GM12891 (cell line): ENCODE measurements at regions not wholly inside any gene's neighbourhood (a gene's known extent, or its start where the extent isn't known, plus 50 kb on each side); places are given as distances from the start of the nearest gene placed in this dataset.
"Not testable (repeated sequence)": the region's sequence is repeated elsewhere in the genome, so short reads cannot be mapped to it uniquely, and the experiment has no call there.

Experiments
- DNase-seq: peaks from one replicate; pipeline ENCODE4 v3.0.0; 2011; ENCODE audit warnings: low spot score; ENCODE audit not compliant: insufficient read length
- FAIRE-seq: peaks from 2 replicates; lab custom pipeline; 2011; peaks lifted over from hg19 to GRCh38; lab: Jason Lieb, UNC
- PAX5 ChIP-seq: IDR thresholded peaks from 2 replicates; pipeline ENCODE4 v1.6.1; 2011; ENCODE audit warnings: low read length, moderate library complexity, mild to moderate bottlenecking; ENCODE audit not compliant: insufficient read depth, severe bottlenecking
- POLR2A ChIP-seq: IDR thresholded peaks from 2 replicates; pipeline ENCODE4 v1.6.1; 2011; ENCODE audit warnings: low read depth, low read length, control low read depth
- POLR2AphosphoS5 ChIP-seq: IDR thresholded peaks from 2 replicates; pipeline ENCODE4 v1.6.1; 2011; ENCODE audit warnings: low read depth, low read length, control low read depth
- POU2F2 ChIP-seq: IDR thresholded peaks from 2 replicates; pipeline ENCODE4 v1.6.1; 2011; ENCODE audit warnings: low read depth, mild to moderate bottlenecking, control low read depth, low read length, moderate library complexity
- SPI1 ChIP-seq: IDR thresholded peaks from 2 replicates; pipeline ENCODE4 v1.6.1; 2011; ENCODE audit warnings: low read depth, low read length, control low read depth
- TAF1 ChIP-seq: IDR thresholded peaks from 2 replicates; pipeline ENCODE4 v1.6.1; 2011; ENCODE audit warnings: low read depth, low read length, control low read depth

GRCh38 chr4:183012879-183013729 lies 86.0 kb upstream of the WWC2 start:
- FAIRE-seq (no peak), DNase-seq (no peak)
- TF ChIP-seq POLR2AphosphoS5: no peak
- no peak for TF ChIP-seq TAF1
- TF ChIP-seq POU2F2: no peak
- no peak for TF ChIP-seq PAX5
- TF ChIP-seq SPI1: no peak
- TF ChIP-seq POLR2A: no peak

GRCh38 chr4:183011213-183011907 lies 87.7 kb upstream of the WWC2 start:
- FAIRE-seq (no peak), DNase-seq (no peak)
- TF ChIP-seq POU2F2: no peak

- DNase-seq: no peak
- FAIRE-seq: no peak
- TF ChIP-seq TAF1: no peak
- TF ChIP-seq SPI1: no peak
- no peak for TF ChIP-seq POU2F2
- no peak for TF ChIP-seq POLR2A
- TF ChIP-seq PAX5: no peak
These were observed 90.6 kb upstream of the WWC2 start for GRCh38 chr4:183008492-183008891.

- not testable (repeated sequence) for FAIRE-seq, DNase-seq
These were observed 87.2 kb upstream of the DCTD start for GRCh38 chr4:183004370-183004769.

GRCh38 chr4:182994171-182994570 lies 77.0 kb upstream of the DCTD start:
- FAIRE-seq (no peak), DNase-seq (no peak)
- TF ChIP-seq PAX5: no peak

- TF ChIP-seq POLR2A (no peak), PAX5 (no peak), SPI1 (peak; percentile 46; the same call in 1 of the 2 replicates), POLR2AphosphoS5 (no peak), TAF1 (no peak), POU2F2 (peak; percentile 35; the same call in 1 of the 2 replicates)
- DNase-seq (no peak), FAIRE-seq (peak; percentile 72)
These were observed 61.1 kb upstream of the DCTD start for GRCh38 chr4:182978152-182978827.

- TF ChIP-seq POLR2A (no peak), PAX5 (no peak), SPI1 (no peak), POU2F2 (no peak), TAF1 (no peak), POLR2AphosphoS5 (no peak)
- FAIRE-seq (peak; percentile 81), DNase-seq (no peak)
These were observed 58.6 kb upstream of the DCTD start for GRCh38 chr4:182975806-182976205.

- FAIRE-seq: no peak
- no peak for DNase-seq
- TF ChIP-seq POU2F2: no peak
- TF ChIP-seq POLR2AphosphoS5: no peak
- no peak for TF ChIP-seq SPI1
- TF ChIP-seq POLR2A: no peak
- no peak for TF ChIP-seq PAX5
- TF ChIP-seq TAF1: no peak
These were observed 56.8 kb upstream of the DCTD start for GRCh38 chr4:182973941-182974340.

- FAIRE-seq (no peak), DNase-seq (no peak)
- TF ChIP-seq POU2F2 (no peak), PAX5 (no peak), SPI1 (no peak), TAF1 (no peak), POLR2AphosphoS5 (no peak)
These were observed 56.3 kb upstream of the DCTD start for GRCh38 chr4:182973511-182973911.

- no peak for FAIRE-seq
- no peak for TF ChIP-seq POU2F2
- no peak for DNase-seq
These were observed 54.5 kb upstream of the DCTD start for GRCh38 chr4:182971702-182972101.
